OCI-LY1 (cell line): ENCODE measurements at regions not wholly inside any gene's neighbourhood (a gene's known extent, or its start where the extent isn't known, plus 50 kb on each side); places are given as distances from the start of the nearest gene placed in this dataset.

Experiments used
- H2AFZ ChIP-seq: fragments of 200-600 bp; sonication (generic), shearing (Covaris generic); 2 replicates; pipeline ENCODE4 v1.6.0; 2014; ENCODE audit warnings: antibody characterized with exemption, mild to moderate bottlenecking, low read length
- H3F3A ChIP-seq: fragments of 200-600 bp; sonication (generic), shearing (Covaris generic); 2 replicates; pipeline ENCODE4 v1.6.0; 2014; ENCODE audit warnings: mild to moderate bottlenecking, antibody characterized with exemption, low read length, moderate library complexity; ENCODE audit not compliant: insufficient read depth
- H3K27ac ChIP-seq: fragments of 200-600 bp; sonication (generic); 2 replicates; pipeline ENCODE4 v1.5.1; 2014; ENCODE audit warnings: low read length, mixed run types, mild to moderate bottlenecking, low read depth; ENCODE audit not compliant: poor library complexity, severe bottlenecking
- H3K27me3 ChIP-seq: fragments of 200-600 bp; sonication (generic); 2 replicates; pipeline ENCODE4 v1.6.0; 2014; ENCODE audit warnings: antibody characterized with exemption, mild to moderate bottlenecking, low read length, moderate library complexity; ENCODE audit not compliant: insufficient read depth
- H3K36me3 ChIP-seq: fragments of 200-600 bp; sonication (generic); 2 replicates; pipeline ENCODE4 v1.6.1; 2014; ENCODE audit warnings: mild to moderate bottlenecking, antibody characterized with exemption, low read length, moderate library complexity, mixed read lengths; ENCODE audit not compliant: insufficient read depth
- H3K4me1 ChIP-seq: fragments of 200-600 bp; sonication (generic); 2 replicates; pipeline ENCODE4 v1.5.1; 2014; ENCODE audit warnings: mild to moderate bottlenecking, low read length, moderate library complexity; ENCODE audit not compliant: insufficient read depth, severe bottlenecking
- H3K4me2 ChIP-seq: fragments of 200-600 bp; sonication (generic), shearing (Covaris generic); 2 replicates; pipeline ENCODE4 v1.6.1; 2014; ENCODE audit warnings: low read length
- H3K4me3 ChIP-seq: fragments of 200-600 bp; sonication (generic); 2 replicates; pipeline ENCODE4 v1.5.1; 2014; ENCODE audit warnings: low read length, low read depth, mild to moderate bottlenecking, mixed read lengths; ENCODE audit not compliant: poor library complexity, severe bottlenecking
- H3K79me2 ChIP-seq: fragments of 200-600 bp; shearing (Covaris generic); 2 replicates; pipeline ENCODE4 v1.6.1; 2016; ENCODE audit warnings: mixed run types, low read length, mixed read lengths; ENCODE audit not compliant: insufficient read depth
- H3K9ac ChIP-seq: fragments of 200-600 bp; sonication (generic), shearing (Covaris generic); 2 replicates; pipeline ENCODE4 v1.6.1; 2014; ENCODE audit warnings: mild to moderate bottlenecking, low read length, mixed read lengths
- H3K9me2 ChIP-seq: fragments of 200-600 bp; sonication (generic), shearing (Covaris generic); 2 replicates; pipeline ENCODE4 v1.6.1; 2014; ENCODE audit warnings: low read depth, mild to moderate bottlenecking, low read length, mixed read lengths
- H3K9me3 ChIP-seq: fragments of 200-600 bp; shearing (Covaris generic); 2 replicates; pipeline ENCODE4 v1.6.1; 2014; ENCODE audit warnings: low read length, mixed read lengths
- H4K20me1 ChIP-seq: fragments of 200-600 bp; sonication (generic), shearing (Covaris generic); 2 replicates; pipeline ENCODE4 v1.6.0; 2016; ENCODE audit warnings: mild to moderate bottlenecking, low read length; ENCODE audit not compliant: insufficient read depth
- EZH2 ChIP-seq: fragments of 200-600 bp; sonication (generic), shearing (Covaris generic); IDR thresholded peaks from 2 replicates; pipeline ENCODE4 v1.8.0; 2017; ENCODE audit warnings: borderline replicate concordance, mixed run types, mild to moderate bottlenecking, antibody characterized with exemption, low read length, moderate library complexity, mixed read lengths
- TF ChIP-seq, protein P1 (sequence below): fragments of 200-600 bp; sonication (generic), shearing (Covaris generic); IDR thresholded peaks from 2 replicates; pipeline ENCODE4 v1.5.1; 2017; ENCODE audit warnings: mild to moderate bottlenecking, antibody characterized with exemption, low read length, moderate library complexity, mixed read lengths

DNA sequence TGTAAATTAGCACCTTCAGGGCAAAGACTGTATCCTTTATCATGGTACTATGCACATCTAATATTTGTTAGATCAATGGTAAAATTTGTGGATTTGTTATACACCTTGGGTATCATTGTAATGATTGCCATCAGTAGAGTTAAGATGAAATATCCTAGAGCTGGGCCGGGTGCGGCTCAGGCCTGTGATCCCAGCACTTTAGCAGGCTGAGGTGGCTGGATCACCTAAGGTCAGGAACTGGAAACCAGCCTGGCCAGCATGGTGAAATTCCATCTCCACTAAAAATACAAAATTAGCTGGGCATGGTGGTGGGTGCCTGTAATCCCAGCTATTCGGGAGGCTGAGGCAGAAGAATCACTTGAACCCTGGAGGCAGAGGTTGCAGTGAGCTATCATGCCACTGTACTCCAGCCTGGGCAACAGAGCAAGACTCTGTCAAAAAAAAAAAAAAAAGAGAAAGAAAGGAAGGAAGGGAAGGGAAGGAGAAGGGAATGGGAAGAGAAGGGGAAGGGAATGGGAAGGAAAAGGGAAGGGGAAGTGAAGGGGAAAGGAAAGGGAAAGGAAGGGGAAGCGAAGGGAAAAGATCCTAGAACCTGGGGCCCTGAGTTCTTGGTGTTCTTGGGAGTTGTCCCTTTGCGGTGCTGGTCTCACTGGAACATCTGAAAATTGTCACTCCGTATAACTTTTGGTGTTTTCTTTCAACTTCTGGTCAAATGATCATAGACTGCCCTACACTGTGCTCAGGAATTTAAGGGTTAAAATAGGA, 71.1 kb upstream of the NEUROD1 start:
- H3K36me3 ChIP-seq = no peaks in the 10 kb centered on the region
- no peaks in the 10 kb centered on the region for H3F3A ChIP-seq
- no peak overlapping the region for H3K4me2 ChIP-seq
- H2AFZ ChIP-seq = no peak overlapping the region
- H3K9me3 ChIP-seq = no peaks in the 10 kb centered on the region
- TF ChIP-seq, protein P1, sequence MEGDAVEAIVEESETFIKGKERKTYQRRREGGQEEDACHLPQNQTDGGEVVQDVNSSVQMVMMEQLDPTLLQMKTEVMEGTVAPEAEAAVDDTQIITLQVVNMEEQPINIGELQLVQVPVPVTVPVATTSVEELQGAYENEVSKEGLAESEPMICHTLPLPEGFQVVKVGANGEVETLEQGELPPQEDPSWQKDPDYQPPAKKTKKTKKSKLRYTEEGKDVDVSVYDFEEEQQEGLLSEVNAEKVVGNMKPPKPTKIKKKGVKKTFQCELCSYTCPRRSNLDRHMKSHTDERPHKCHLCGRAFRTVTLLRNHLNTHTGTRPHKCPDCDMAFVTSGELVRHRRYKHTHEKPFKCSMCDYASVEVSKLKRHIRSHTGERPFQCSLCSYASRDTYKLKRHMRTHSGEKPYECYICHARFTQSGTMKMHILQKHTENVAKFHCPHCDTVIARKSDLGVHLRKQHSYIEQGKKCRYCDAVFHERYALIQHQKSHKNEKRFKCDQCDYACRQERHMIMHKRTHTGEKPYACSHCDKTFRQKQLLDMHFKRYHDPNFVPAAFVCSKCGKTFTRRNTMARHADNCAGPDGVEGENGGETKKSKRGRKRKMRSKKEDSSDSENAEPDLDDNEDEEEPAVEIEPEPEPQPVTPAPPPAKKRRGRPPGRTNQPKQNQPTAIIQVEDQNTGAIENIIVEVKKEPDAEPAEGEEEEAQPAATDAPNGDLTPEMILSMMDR = no peak
- no peak for TF ChIP-seq EZH2
- no peaks in the 10 kb centered on the region for H4K20me1 ChIP-seq
- H3K9me2 ChIP-seq = no peaks in the 10 kb centered on the region
- H3K4me3 ChIP-seq = no peak overlapping the region
- H3K4me1 ChIP-seq = no peaks in the 10 kb centered on the region
- no peaks in the 10 kb centered on the region for H3K79me2 ChIP-seq
- H3K9ac ChIP-seq = no peak overlapping the region
- no peak overlapping the region for H3K27ac ChIP-seq
- no peaks in the 10 kb centered on the region; the same call in 1 of the 2 replicates for H3K27me3 ChIP-seq

- H3K9me2 ChIP-seq = no peaks in the 10 kb centered on the region
- no peak overlapping the region for H3K9ac ChIP-seq
- H3K4me2 ChIP-seq = no peak overlapping the region
- no peaks in the 10 kb centered on the region for H3F3A ChIP-seq
- H3K27me3 ChIP-seq = no peaks in the 10 kb centered on the region; the same call in 1 of the 2 replicates
- no peak overlapping the region for H3K4me3 ChIP-seq
- no peaks in the 10 kb centered on the region for H3K36me3 ChIP-seq
- H3K79me2 ChIP-seq = no peaks in the 10 kb centered on the region
- H4K20me1 ChIP-seq = no peaks in the 10 kb centered on the region
- no peaks in the 10 kb centered on the region for H3K9me3 ChIP-seq
- H3K27ac ChIP-seq = no peak overlapping the region
- no peak for TF ChIP-seq EZH2
- TF ChIP-seq, protein P1 = no peak
- no peak overlapping the region for H2AFZ ChIP-seq
- H3K4me1 ChIP-seq = no peaks in the 10 kb centered on the region
These were observed 72.0 kb upstream of the NEUROD1 start for GRCh38 chr2:181752301-181752700.

- no peak overlapping the region for H3K4me3 ChIP-seq
- no peaks in the 10 kb centered on the region for H3F3A ChIP-seq
- no peak overlapping the region for H3K27ac ChIP-seq
- no peaks in the 10 kb centered on the region for H3K79me2 ChIP-seq
- no peak overlapping the region for H3K9ac ChIP-seq
- no peaks in the 10 kb centered on the region for H3K4me1 ChIP-seq
- no peaks in the 10 kb centered on the region for H3K9me3 ChIP-seq
- TF ChIP-seq, protein P1 = no peak
- no peak for TF ChIP-seq EZH2
- no peak overlapping the region for H2AFZ ChIP-seq
- no peak overlapping the region for H3K4me2 ChIP-seq
- no peaks in the 10 kb centered on the region for H3K9me2 ChIP-seq
- no peaks in the 10 kb centered on the region for H3K36me3 ChIP-seq
- H4K20me1 ChIP-seq = no peaks in the 10 kb centered on the region
- no peaks in the 10 kb centered on the region for H3K27me3 ChIP-seq
These were observed 73.4 kb upstream of the NEUROD1 start for GRCh38 chr2:181753686-181754085.
